Medulla oblongata (tissue), 1 donor: ENCODE measurements at regions not wholly inside any gene's neighbourhood (a gene's known extent, or its start where the extent isn't known, plus 50 kb on each side); places are given as distances from the start of the nearest gene placed in this dataset.

Experiments
- DNase-seq: peaks from one replicate; pipeline ENCODE4 v3.0.0-alpha.2; 2015; ENCODE audit errors: extremely low spot score

GRCh38 chr18:22253676-22254075 is 84.3 kb downstream of the GATA6 start:
- DNase-seq: no peak

- DNase-seq: no peak
Observed at GRCh38 chr18:22253156-22253555, 83.8 kb downstream of the GATA6 start.
